HEK293 (cell line): ENCODE measurements at regions not wholly inside any gene's neighbourhood (a gene's known extent, or its start where the extent isn't known, plus 50 kb on each side); places are given as distances from the start of the nearest gene placed in this dataset.

Experiments
- IKZF3 ChIP-seq: fragments of 450-650 bp; IDR thresholded peaks from 2 replicates; pipeline ENCODE4 v1.5.0; 2018; ENCODE audit warnings: missing biosample characterization, mild to moderate bottlenecking, missing genetic modification characterization, moderate library complexity
- KLF9 ChIP-seq: fragments of 450-650 bp; formaldehyde crosslinking; IDR thresholded peaks from 2 replicates; pipeline ENCODE4 v1.5.1; 2016; ENCODE audit warnings: missing biosample characterization, missing genetic modification characterization, low read depth
- MYNN ChIP-seq: fragments of 450-650 bp; formaldehyde crosslinking; IDR thresholded peaks from 2 replicates; pipeline ENCODE4 v1.5.1; 2016; ENCODE audit warnings: missing biosample characterization, missing genetic modification characterization, borderline replicate concordance
- MZF1 ChIP-seq: fragments of 450-650 bp; formaldehyde crosslinking; IDR thresholded peaks from 2 replicates; pipeline ENCODE4 v1.5.1; 2017; ENCODE audit warnings: missing biosample characterization, missing genetic modification characterization, borderline replicate concordance
- OSR2 ChIP-seq: fragments of 450-650 bp; formaldehyde crosslinking; IDR thresholded peaks from 2 replicates; pipeline ENCODE4 v1.5.1; 2016; ENCODE audit warnings: missing biosample characterization, missing genetic modification characterization
- SP7 ChIP-seq: fragments of 450-650 bp; formaldehyde crosslinking; IDR thresholded peaks from 2 replicates; pipeline ENCODE4 v1.5.1; 2016; ENCODE audit warnings: missing biosample characterization, missing genetic modification characterization
- TCF7L2 ChIP-seq: IDR thresholded peaks from 2 replicates; pipeline ENCODE4 v1.6.1; 2011; ENCODE audit warnings: low read depth, mild to moderate bottlenecking, inconsistent platforms, low read length, moderate library complexity, borderline replicate concordance
- TRIM28 ChIP-seq: IDR thresholded peaks from 2 replicates; pipeline ENCODE4 v1.6.1; 2011; ENCODE audit warnings: low read length, control low read depth, borderline replicate concordance
- YY1 ChIP-seq: fragments of 450-650 bp; formaldehyde crosslinking; IDR thresholded peaks from 2 replicates; pipeline ENCODE4 v1.5.1; 2018; ENCODE audit warnings: missing biosample characterization, missing genetic modification characterization
- ZBTB8A ChIP-seq: fragments of 450-650 bp; formaldehyde crosslinking; IDR thresholded peaks from 2 replicates; pipeline ENCODE4 v1.5.1; 2016; ENCODE audit warnings: missing biosample characterization, missing genetic modification characterization
- ZFP41 ChIP-seq: fragments of 450-650 bp; formaldehyde crosslinking; IDR thresholded peaks from 2 replicates; pipeline ENCODE4 v1.5.1; 2016; ENCODE audit warnings: missing biosample characterization, missing genetic modification characterization, borderline replicate concordance
- ZNF157 ChIP-seq: fragments of 450-650 bp; formaldehyde crosslinking; IDR thresholded peaks from 2 replicates; pipeline ENCODE4 v1.5.1; 2016; ENCODE audit warnings: missing biosample characterization, missing genetic modification characterization
- ZNF18 ChIP-seq: fragments of 450-650 bp; formaldehyde crosslinking; IDR thresholded peaks from 2 replicates; pipeline ENCODE4 v1.5.1; 2016; ENCODE audit warnings: missing biosample characterization, missing genetic modification characterization
- ZNF248 ChIP-seq: fragments of 450-650 bp; formaldehyde crosslinking; IDR thresholded peaks from 2 replicates; pipeline ENCODE4 v1.5.1; 2017; ENCODE audit warnings: missing biosample characterization, missing genetic modification characterization
- ZNF324 ChIP-seq: fragments of 450-650 bp; formaldehyde crosslinking; IDR thresholded peaks from 2 replicates; pipeline ENCODE4 v1.5.1; 2016; ENCODE audit warnings: missing biosample characterization, missing genetic modification characterization
- ZNF354C ChIP-seq: fragments of 450-650 bp; formaldehyde crosslinking; IDR thresholded peaks from 2 replicates; pipeline ENCODE4 v1.5.1; 2016; ENCODE audit warnings: missing biosample characterization, missing genetic modification characterization, low read depth, borderline replicate concordance
- ZNF366 ChIP-seq: fragments of 450-650 bp; formaldehyde crosslinking; conservative IDR thresholded peaks from 2 replicates; pipeline ENCODE4 v1.5.1; 2016; ENCODE audit warnings: missing biosample characterization, missing genetic modification characterization
- ZNF510 ChIP-seq: fragments of 450-650 bp; formaldehyde crosslinking; IDR thresholded peaks from 2 replicates; pipeline ENCODE4 v1.5.1; 2018; ENCODE audit warnings: mild to moderate bottlenecking, missing genetic modification characterization, missing biosample characterization; ENCODE audit not compliant: insufficient replicate concordance
- ZNF518A ChIP-seq: fragments of 450-650 bp; formaldehyde crosslinking; conservative IDR thresholded peaks from 2 replicates; pipeline ENCODE4 v1.5.1; 2016; ENCODE audit warnings: low read depth, missing biosample characterization, missing genetic modification characterization
- ZNF571 ChIP-seq: fragments of 450-650 bp; formaldehyde crosslinking; IDR thresholded peaks from 2 replicates; pipeline ENCODE4 v1.5.0; 2017; ENCODE audit warnings: missing biosample characterization, missing genetic modification characterization
- ZNF580 ChIP-seq: fragments of 450-650 bp; formaldehyde crosslinking; IDR thresholded peaks from 2 replicates; pipeline ENCODE4 v1.5.1; 2016; ENCODE audit warnings: missing biosample characterization, missing genetic modification characterization
- ZNF654 ChIP-seq: fragments of 450-650 bp; formaldehyde crosslinking; IDR thresholded peaks from 2 replicates; pipeline ENCODE4 v1.5.1; 2016; ENCODE audit warnings: low read depth, missing biosample characterization, missing genetic modification characterization
- ZNF660 ChIP-seq: fragments of 450-650 bp; IDR thresholded peaks from 2 replicates; pipeline ENCODE4 v1.5.1; 2018; ENCODE audit warnings: missing biosample characterization, mild to moderate bottlenecking, missing genetic modification characterization
- ZSCAN23 ChIP-seq: fragments of 450-650 bp; formaldehyde crosslinking; IDR thresholded peaks from 2 replicates; pipeline ENCODE4 v1.5.1; 2016; ENCODE audit warnings: missing biosample characterization, missing genetic modification characterization
- TF ChIP-seq, protein P1 (sequence below): fragments of 450-650 bp; formaldehyde crosslinking; IDR thresholded peaks from 2 replicates; pipeline ENCODE4 v1.5.1; 2016; ENCODE audit warnings: missing biosample characterization, missing genetic modification characterization, borderline replicate concordance
- TF ChIP-seq, protein P2 (sequence below): fragments of 450-650 bp; formaldehyde crosslinking; IDR thresholded peaks from 2 replicates; pipeline ENCODE4 v1.5.1; 2017; ENCODE audit warnings: missing biosample characterization, missing genetic modification characterization

GRCh38 chr2:58769864-58770234 is 528.7 kb upstream of the FANCL start (continued):
- TF ChIP-seq, protein P1, sequence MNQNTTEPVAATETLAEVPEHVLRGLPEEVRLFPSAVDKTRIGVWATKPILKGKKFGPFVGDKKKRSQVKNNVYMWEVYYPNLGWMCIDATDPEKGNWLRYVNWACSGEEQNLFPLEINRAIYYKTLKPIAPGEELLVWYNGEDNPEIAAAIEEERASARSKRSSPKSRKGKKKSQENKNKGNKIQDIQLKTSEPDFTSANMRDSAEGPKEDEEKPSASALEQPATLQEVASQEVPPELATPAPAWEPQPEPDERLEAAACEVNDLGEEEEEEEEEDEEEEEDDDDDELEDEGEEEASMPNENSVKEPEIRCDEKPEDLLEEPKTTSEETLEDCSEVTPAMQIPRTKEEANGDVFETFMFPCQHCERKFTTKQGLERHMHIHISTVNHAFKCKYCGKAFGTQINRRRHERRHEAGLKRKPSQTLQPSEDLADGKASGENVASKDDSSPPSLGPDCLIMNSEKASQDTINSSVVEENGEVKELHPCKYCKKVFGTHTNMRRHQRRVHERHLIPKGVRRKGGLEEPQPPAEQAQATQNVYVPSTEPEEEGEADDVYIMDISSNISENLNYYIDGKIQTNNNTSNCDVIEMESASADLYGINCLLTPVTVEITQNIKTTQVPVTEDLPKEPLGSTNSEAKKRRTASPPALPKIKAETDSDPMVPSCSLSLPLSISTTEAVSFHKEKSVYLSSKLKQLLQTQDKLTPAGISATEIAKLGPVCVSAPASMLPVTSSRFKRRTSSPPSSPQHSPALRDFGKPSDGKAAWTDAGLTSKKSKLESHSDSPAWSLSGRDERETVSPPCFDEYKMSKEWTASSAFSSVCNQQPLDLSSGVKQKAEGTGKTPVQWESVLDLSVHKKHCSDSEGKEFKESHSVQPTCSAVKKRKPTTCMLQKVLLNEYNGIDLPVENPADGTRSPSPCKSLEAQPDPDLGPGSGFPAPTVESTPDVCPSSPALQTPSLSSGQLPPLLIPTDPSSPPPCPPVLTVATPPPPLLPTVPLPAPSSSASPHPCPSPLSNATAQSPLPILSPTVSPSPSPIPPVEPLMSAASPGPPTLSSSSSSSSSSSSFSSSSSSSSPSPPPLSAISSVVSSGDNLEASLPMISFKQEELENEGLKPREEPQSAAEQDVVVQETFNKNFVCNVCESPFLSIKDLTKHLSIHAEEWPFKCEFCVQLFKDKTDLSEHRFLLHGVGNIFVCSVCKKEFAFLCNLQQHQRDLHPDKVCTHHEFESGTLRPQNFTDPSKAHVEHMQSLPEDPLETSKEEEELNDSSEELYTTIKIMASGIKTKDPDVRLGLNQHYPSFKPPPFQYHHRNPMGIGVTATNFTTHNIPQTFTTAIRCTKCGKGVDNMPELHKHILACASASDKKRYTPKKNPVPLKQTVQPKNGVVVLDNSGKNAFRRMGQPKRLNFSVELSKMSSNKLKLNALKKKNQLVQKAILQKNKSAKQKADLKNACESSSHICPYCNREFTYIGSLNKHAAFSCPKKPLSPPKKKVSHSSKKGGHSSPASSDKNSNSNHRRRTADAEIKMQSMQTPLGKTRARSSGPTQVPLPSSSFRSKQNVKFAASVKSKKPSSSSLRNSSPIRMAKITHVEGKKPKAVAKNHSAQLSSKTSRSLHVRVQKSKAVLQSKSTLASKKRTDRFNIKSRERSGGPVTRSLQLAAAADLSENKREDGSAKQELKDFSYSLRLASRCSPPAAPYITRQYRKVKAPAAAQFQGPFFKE (tag by site-specific recombination), result no peak
- TF ChIP-seq ZNF571 (tag by site-specific recombination), result no peak
- no peak for TF ChIP-seq ZSCAN23 (tag by site-specific recombination)
- no peak for TF ChIP-seq ZFP41 (tag by site-specific recombination)
- no peak for TF ChIP-seq ZNF354C (tag by site-specific recombination)
- no peak for TF ChIP-seq ZNF324 (tag by site-specific recombination)
- TF ChIP-seq ZNF248 (tag by site-specific recombination), result no peak
- no peak for TF ChIP-seq ZNF660 (tag by site-specific recombination)
- TF ChIP-seq MZF1 (tag by site-specific recombination), result no peak
- no peak; the same call in none of the 2 replicates for TF ChIP-seq SP7 (tag by site-specific recombination)
- 0 out of 2 replicates have a peak, but pooled peaks have one; percentile 17 for TF ChIP-seq ZBTB8A (tag by site-specific recombination)
- TF ChIP-seq KLF9 (tag by site-specific recombination), result no peak
- 0 out of 2 replicates have a peak, but pooled peaks have one; percentile 40 for TF ChIP-seq ZNF580
- 0 out of 2 replicates have a peak, but pooled peaks have one; percentile 29 for TF ChIP-seq ZNF18 (tag by site-specific recombination)
- TF ChIP-seq MYNN, result no peak
- TF ChIP-seq, protein P2, sequence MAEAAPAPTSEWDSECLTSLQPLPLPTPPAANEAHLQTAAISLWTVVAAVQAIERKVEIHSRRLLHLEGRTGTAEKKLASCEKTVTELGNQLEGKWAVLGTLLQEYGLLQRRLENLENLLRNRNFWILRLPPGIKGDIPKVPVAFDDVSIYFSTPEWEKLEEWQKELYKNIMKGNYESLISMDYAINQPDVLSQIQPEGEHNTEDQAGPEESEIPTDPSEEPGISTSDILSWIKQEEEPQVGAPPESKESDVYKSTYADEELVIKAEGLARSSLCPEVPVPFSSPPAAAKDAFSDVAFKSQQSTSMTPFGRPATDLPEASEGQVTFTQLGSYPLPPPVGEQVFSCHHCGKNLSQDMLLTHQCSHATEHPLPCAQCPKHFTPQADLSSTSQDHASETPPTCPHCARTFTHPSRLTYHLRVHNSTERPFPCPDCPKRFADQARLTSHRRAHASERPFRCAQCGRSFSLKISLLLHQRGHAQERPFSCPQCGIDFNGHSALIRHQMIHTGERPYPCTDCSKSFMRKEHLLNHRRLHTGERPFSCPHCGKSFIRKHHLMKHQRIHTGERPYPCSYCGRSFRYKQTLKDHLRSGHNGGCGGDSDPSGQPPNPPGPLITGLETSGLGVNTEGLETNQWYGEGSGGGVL (tag by site-specific recombination), result no peak
- no peak for TF ChIP-seq ZNF518A (tag by site-specific recombination)
- TF ChIP-seq OSR2, result peak; percentile 70
- no peak for TF ChIP-seq TRIM28
- TF ChIP-seq ZNF654 (tag by site-specific recombination), result no peak
- TF ChIP-seq ZNF510 (tag by site-specific recombination), result no peak
- no peak for TF ChIP-seq TCF7L2
- peak; percentile 47 for TF ChIP-seq IKZF3
- no peak for TF ChIP-seq YY1
- peak; percentile 39; the same call in 1 of the 2 replicates for TF ChIP-seq ZNF366 (tag by site-specific recombination)
- TF ChIP-seq ZNF157, result no peak
